H7 (cell line): ENCODE measurements at regions not wholly inside any gene's neighbourhood (a gene's known extent, or its start where the extent isn't known, plus 50 kb on each side); places are given as distances from the start of the nearest gene placed in this dataset.

Source experiments
- DNase-seq: peaks from one replicate; pipeline ENCODE4 v3.0.0; 2012
- H3K27me3 ChIP-seq: 2 replicates; pipeline ENCODE4 v1.6.0; 2011; ENCODE audit warnings: mild to moderate bottlenecking, low read length; ENCODE audit not compliant: control insufficient read depth, insufficient read depth
- H3K36me3 ChIP-seq: replicated peaks from 2 replicates; pipeline ENCODE4 v1.5.1; 2011; ENCODE audit warnings: low read length; ENCODE audit not compliant: control insufficient read depth, insufficient read depth
- H3K4me3 ChIP-seq: 2 replicates; pipeline ENCODE4 v1.5.1; 2011; ENCODE audit warnings: low read depth, mild to moderate bottlenecking, control low read depth, low read length, moderate library complexity; ENCODE audit not compliant: insufficient read depth

- H3K4me3 ChIP-seq: no peak overlapping the region
- H3K36me3 ChIP-seq: peaks cover 3% of the 10 kb centered on the region
- no peak for DNase-seq
- no peaks in the 10 kb centered on the region for H3K27me3 ChIP-seq
Observed at GRCh38 chr14:89498878-89499277, 81.8 kb upstream of the FOXN3 start.

GRCh38 chr14:89495718-89496117 lies 78.7 kb upstream of the FOXN3 start:
- DNase-seq: no peak
- Histone ChIP-seq H3K4me3 (no peak overlapping the region), H3K27me3 (no peaks in the 10 kb centered on the region), H3K36me3 (peaks cover 3% of the 10 kb centered on the region)

DNA sequence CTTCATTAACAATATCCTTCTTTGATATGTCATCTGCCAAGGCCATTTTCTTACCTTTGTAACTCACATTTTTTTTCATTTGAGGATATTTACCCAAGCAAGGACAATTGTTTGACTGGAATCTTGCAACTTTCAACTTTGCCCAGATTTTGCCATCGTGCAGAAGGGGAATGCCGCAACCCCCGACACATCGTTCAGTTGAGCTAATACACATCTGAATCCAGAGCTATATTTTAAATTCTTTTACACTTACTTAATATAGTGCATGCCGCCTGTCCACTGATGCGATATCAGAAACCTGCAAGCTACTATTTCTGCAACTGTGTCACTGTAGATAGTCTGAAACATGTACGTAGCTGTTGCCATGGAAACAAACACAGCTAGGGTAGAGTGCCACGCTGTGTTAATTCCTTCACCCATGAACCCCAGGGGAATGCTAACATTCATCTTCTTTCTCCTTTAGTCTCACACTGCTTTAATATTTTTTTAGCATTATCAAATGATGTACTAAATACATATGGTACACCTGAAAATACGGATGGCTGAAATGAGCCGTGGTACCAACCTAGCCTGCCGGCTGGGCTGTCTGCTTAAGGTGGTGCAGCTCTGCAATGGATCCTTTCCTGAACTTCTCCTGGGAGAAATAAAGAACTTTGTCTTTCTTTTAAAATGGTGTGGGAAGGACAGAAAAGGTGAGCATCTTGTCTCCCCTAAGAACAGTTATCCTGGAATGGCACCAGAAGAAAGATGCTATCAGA lies 77.0 kb upstream of the FOXN3 start:
- H3K36me3 ChIP-seq: no peaks in the 10 kb centered on the region
- no peaks in the 10 kb centered on the region for H3K27me3 ChIP-seq
- H3K4me3 ChIP-seq: no peak overlapping the region
- DNase-seq: no peak

DNA sequence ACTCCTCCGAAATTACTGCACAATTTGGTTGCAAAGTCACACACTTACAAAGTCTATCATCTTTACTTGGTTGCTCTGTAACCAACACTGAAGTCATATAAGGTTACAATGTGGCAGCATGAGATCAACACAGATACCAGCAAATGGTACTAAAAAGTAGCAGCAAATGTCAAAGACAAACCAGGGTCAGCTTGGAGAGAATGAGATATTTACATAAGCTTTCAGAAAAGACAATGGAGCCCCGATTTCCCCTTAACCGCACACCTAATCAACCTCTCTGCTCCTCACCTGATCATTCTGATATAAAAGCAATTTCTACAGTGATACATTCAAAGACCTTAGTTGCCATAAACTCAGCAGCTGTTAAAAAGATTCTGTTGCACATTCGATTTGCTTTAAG lies 76.4 kb upstream of the FOXN3 start:
- no peak for DNase-seq
- no peak overlapping the region for H3K4me3 ChIP-seq
- H3K36me3 ChIP-seq: no peaks in the 10 kb centered on the region
- H3K27me3 ChIP-seq: no peaks in the 10 kb centered on the region

DNA sequence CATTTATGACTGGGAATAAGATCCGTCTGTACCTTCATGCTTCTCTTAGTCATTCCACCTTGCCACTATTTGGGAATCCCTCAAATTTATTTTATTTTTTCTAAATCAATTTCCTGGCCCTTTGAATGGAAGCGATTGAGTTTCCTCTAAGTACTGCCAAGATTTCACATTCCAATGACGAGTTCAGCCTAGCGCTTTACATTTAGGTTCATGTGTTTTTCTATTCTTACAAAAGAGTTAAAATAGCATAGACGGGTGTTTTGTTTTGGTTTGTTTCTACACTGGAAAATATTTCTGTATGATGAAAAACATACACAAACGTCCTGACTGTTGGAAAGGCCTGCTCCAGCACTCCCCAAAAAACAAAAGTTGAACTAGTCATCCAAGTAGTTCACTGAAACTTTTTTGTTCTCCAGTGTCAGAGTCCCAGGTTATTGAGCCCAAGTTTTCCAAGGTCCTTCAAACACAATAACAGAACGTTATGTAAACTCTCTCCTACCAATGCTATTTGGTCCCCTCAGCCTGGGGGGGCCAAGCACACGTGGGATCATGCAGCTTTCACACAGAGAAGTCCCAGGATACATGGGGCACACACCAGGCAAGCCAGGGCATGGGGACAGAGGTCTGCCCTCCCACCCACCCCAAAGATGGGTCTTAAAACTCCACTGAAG lies 74.8 kb upstream of the FOXN3 start:
- no peaks in the 10 kb centered on the region for H3K36me3 ChIP-seq
- H3K27me3 ChIP-seq: no peaks in the 10 kb centered on the region
- H3K4me3 ChIP-seq: no peak overlapping the region
- no peak for DNase-seq

- Histone ChIP-seq H3K27me3 (no peaks in the 10 kb centered on the region), H3K36me3 (no peaks in the 10 kb centered on the region), H3K4me3 (no peak overlapping the region)
- no peak for DNase-seq
Observed at GRCh38 chr14:89490466-89490865, 73.4 kb upstream of the FOXN3 start.

DNA sequence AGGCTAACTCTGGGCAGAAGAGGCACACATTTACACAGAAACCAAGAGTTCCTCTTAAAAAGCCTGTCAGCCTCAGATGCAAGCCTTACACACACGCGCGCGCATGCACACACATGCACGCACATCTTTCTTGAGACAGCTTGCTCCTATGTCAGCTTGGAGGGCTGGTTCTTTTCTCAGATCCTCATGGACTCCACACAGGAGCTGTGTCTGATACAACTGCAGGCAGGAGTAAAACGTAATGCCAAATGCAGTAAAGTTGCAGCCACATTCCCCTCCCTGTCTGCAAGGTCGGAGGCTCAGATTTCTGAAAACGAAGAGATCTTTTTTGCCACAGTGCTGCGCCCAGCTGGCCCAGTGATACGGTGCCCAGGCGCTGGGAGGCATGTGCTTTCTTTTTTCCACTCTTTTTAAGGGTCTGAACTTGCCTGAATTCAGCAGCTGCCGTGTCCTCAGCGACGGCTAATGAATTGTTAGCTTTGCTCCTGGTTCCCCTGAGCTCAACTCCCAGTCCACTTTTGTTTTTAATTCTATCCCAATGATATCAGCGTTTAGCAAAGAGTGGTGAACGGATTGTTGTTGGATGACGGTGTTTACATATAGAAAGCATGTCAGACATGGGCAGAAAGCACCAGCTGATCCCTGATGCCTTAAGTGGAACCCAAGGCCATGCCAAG lies 72.9 kb upstream of the FOXN3 start:
- Histone ChIP-seq H3K36me3 (no peaks in the 10 kb centered on the region), H3K27me3 (no peaks in the 10 kb centered on the region), H3K4me3 (no peak overlapping the region)
- DNase-seq: no peak

- DNase-seq: no peak
- no peak overlapping the region for H3K4me3 ChIP-seq
- no peaks in the 10 kb centered on the region for H3K36me3 ChIP-seq
- H3K27me3 ChIP-seq: no peaks in the 10 kb centered on the region
Observed at GRCh38 chr14:89486961-89487360, 69.9 kb upstream of the FOXN3 start.

- H3K4me3 ChIP-seq: no peak overlapping the region
- H3K36me3 ChIP-seq: no peaks in the 10 kb centered on the region
- H3K27me3 ChIP-seq: no peaks in the 10 kb centered on the region
- no peak for DNase-seq
Observed at GRCh38 chr14:89486505-89486904, 69.5 kb upstream of the FOXN3 start.

DNA sequence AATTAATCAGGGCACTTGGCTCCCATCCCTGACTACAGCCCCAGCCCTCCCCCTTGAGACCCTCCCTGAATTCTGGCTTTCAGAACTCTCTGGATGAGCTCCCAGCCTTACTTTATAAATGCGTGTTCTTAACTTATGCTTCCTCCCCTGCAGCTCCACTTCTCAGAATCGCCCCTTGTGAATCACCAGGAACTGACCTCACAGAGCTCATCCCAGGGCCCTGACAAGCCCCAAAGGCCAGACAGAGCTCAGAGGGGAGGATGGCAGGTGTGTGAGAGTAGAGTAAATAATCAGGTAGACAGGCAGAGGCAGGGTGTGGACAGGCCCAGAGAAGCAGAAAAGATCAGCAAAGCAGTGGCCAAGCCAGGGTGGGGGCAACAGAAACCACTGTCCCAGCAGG lies 68.2 kb upstream of the FOXN3 start:
- H3K36me3 ChIP-seq: no peaks in the 10 kb centered on the region; the same call in 1 of the 2 replicates
- H3K4me3 ChIP-seq: no peak overlapping the region
- DNase-seq: no peak
- H3K27me3 ChIP-seq: no peaks in the 10 kb centered on the region

DNA sequence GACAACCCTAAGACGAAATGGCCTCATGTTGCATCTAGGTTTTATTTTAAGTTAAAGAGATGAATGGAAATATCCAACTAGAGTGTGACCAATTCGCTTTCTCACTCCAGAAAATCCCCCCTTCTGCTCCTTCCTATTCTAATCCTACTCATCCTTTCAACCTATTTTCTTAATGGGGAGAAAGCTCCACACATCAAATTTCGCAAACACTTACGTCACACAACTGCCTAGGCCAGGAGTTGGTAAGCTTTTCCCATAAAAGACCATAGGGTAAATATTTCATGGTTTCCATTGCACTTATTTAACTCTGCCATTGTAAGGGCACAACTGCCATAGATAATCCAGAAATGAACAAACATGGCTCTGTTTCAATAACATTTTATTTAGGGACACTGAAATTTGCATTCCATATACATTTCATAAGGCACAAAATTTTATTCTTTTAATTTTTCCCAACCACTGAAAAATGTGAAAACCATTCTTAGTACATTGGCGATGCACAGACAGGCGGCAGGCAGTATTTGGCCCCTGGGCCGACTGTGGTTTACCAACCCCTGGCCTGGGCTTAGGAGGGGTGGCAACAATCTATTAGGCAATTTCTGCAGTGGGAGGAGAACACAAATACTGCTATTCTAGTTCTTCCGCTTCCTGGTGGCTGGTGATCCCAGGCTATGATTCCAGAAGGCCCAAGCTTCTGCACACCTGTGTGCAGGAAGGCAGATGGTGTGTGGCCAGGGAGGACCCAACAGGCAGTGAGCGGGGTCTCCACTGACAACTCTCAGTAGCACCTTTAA lies 67.2 kb upstream of the FOXN3 start:
- no peak for DNase-seq
- Histone ChIP-seq H3K4me3 (no peak overlapping the region), H3K36me3 (no peaks in the 10 kb centered on the region; the same call in 1 of the 2 replicates), H3K27me3 (no peaks in the 10 kb centered on the region)

DNA sequence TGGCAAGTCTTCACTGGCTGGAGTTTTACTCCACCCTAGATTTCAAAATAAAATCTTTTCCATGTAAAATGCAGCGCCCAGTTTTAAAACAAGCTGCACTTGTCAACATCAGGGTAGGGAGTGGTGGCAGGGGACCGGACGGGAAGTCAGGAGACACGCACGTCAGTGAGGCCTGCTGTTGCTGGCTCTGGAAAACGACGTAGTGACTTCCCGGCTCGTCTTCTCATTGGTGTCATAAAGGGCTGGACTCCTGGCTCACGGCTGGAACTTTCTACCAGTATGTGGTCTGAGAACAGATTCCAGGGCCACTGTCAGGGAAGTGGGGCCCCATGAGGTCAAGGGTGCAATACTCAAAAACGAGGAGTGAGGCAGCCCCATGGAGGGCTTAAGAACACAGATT lies 64.2 kb upstream of the FOXN3 start:
- no peak for DNase-seq
- H3K27me3 ChIP-seq: no peaks in the 10 kb centered on the region
- H3K4me3 ChIP-seq: no peak overlapping the region
- no peaks in the 10 kb centered on the region; the same call in 1 of the 2 replicates for H3K36me3 ChIP-seq

- DNase-seq: no peak
- no peaks in the 10 kb centered on the region for H3K27me3 ChIP-seq
- no peak overlapping the region for H3K4me3 ChIP-seq
Observed at GRCh38 chr14:89480278-89480677, 63.2 kb upstream of the FOXN3 start.

GRCh38 chr14:89479802-89480201 lies 62.8 kb upstream of the FOXN3 start:
- Histone ChIP-seq H3K27me3 (no peaks in the 10 kb centered on the region), H3K36me3 (no peaks in the 10 kb centered on the region; the same call in 1 of the 2 replicates), H3K4me3 (no peak overlapping the region)
- no peak for DNase-seq

More at GRCh38 chr14:89480278-89480677, 63.2 kb upstream of the FOXN3 start:
- H3K36me3 ChIP-seq: no peaks in the 10 kb centered on the region; the same call in 1 of the 2 replicates
